BE2C (cell line): ENCODE measurements at regions not wholly inside any gene's neighbourhood (a gene's known extent, or its start where the extent isn't known, plus 50 kb on each side); places are given as distances from the start of the nearest gene placed in this dataset.
A peak's percentile ranks its signal among the peaks of the same experiment; 100 is the strongest.

Experiments used
- DNase-seq: peaks from one replicate; pipeline ENCODE4 v3.0.0-alpha.2; 2020
- H3K27me3 ChIP-seq: fragments of 250-450 bp; sonication (Bioruptor Pico); 2 replicates; pipeline ENCODE4 v1.5.1; 2020; ENCODE audit warnings: mild to moderate bottlenecking
- H3K36me3 ChIP-seq: fragments of 250-450 bp; sonication (Bioruptor Pico); 2 replicates; pipeline ENCODE4 v1.5.1; 2020; ENCODE audit warnings: mild to moderate bottlenecking
- H3K4me1 ChIP-seq: fragments of 250-450 bp; sonication (Bioruptor Pico); 2 replicates; pipeline ENCODE4 v1.5.1; 2020
- H3K4me3 ChIP-seq: 2 replicates; pipeline ENCODE4 v1.5.1; 2011; ENCODE audit warnings: low read depth, low read length
- H3K9me3 ChIP-seq: fragments of 250-450 bp; sonication (Bioruptor Pico); 2 replicates; pipeline ENCODE4 v1.5.1; 2020
- TF ChIP-seq, protein P1 (sequence below): IDR thresholded peaks from 2 replicates; pipeline ENCODE4 v1.5.1; 2012; ENCODE audit warnings: mild to moderate bottlenecking, low read depth, low read length

DNA sequence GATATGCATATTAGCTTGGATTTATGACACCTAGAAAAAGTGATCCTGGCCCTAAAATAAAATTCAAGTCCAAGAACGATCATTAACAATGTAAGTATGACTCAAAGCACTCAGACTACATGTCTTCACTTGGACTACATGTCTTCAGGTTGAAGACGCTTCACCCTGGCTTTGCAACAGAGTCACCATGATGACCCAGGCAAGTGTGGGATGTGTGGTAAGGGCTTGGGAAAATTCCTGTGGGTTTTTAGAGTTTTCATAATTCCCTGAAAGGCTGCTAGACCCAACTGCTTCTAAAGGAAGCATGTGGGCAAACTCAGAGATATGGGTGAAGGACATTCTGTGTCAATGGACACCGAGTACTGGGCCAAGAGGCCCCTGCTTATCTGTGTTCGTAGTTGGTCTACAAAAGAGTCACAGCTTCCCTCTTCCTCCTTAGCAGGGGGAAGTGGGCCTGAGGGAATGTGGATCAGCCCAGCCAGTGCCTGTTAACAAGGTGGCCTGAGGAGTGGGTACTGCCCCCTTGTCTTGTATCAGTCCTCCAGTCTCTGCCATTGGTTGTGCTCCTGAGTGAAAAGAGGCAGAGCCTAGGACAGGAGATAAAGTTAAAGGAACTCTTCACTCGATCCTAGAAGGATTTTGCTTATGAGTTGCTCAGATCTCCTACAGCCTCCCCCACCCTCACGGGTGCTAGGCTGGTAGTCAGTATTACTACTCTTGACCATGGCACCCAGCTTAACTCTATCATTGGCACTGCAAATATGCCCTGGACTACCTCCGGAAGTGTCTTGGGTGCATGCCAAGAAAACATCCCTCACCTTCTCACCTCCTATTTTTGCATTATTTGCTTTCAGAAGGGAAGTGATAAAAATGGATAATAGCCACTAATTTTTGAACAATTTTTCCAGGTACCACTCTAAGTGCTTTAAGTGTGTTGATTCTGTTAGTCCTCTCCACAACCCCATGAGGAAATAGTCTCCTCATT is 406.3 kb downstream of the COG6 start:
- no peaks in the 10 kb centered on the region for H3K27me3 ChIP-seq
- H3K36me3 ChIP-seq = no peaks in the 10 kb centered on the region
- peaks cover 4% of the 10 kb centered on the region for H3K4me1 ChIP-seq
- DNase-seq = no peak
- no peak overlapping the region for H3K4me3 ChIP-seq
- TF ChIP-seq, protein P1, sequence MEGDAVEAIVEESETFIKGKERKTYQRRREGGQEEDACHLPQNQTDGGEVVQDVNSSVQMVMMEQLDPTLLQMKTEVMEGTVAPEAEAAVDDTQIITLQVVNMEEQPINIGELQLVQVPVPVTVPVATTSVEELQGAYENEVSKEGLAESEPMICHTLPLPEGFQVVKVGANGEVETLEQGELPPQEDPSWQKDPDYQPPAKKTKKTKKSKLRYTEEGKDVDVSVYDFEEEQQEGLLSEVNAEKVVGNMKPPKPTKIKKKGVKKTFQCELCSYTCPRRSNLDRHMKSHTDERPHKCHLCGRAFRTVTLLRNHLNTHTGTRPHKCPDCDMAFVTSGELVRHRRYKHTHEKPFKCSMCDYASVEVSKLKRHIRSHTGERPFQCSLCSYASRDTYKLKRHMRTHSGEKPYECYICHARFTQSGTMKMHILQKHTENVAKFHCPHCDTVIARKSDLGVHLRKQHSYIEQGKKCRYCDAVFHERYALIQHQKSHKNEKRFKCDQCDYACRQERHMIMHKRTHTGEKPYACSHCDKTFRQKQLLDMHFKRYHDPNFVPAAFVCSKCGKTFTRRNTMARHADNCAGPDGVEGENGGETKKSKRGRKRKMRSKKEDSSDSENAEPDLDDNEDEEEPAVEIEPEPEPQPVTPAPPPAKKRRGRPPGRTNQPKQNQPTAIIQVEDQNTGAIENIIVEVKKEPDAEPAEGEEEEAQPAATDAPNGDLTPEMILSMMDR = no peak
- no peaks in the 10 kb centered on the region for H3K9me3 ChIP-seq

DNA sequence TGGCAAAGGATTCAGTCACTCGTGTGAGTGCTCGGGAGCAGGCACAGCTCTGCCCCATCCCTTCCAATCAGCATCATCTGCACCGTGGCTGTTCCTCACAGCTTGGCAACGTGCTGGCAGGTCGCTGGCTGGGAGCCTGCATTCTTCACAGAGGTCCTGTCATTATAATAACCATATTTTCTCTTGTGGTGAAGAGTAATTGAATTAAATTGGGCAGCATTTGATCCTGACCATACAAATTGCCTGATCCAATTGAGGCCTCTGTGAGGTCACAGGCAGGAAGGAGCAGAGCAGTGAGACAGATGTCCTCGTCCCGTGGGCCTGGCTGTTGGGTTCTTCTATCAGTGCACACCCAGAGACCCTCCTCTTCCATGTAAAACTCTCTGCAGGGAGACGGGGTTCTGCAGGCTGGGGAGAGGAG is 407.8 kb downstream of the COG6 start:
- TF ChIP-seq, protein P1 = no peak
- H3K27me3 ChIP-seq = no peaks in the 10 kb centered on the region
- H3K9me3 ChIP-seq = no peaks in the 10 kb centered on the region
- 0 out of 2 replicates have a peak overlapping the region, but pooled peaks have one; percentile 6 for H3K4me3 ChIP-seq
- DNase-seq = peak; percentile 62
- H3K36me3 ChIP-seq = no peaks in the 10 kb centered on the region
- peaks cover 4% of the 10 kb centered on the region for H3K4me1 ChIP-seq

DNA sequence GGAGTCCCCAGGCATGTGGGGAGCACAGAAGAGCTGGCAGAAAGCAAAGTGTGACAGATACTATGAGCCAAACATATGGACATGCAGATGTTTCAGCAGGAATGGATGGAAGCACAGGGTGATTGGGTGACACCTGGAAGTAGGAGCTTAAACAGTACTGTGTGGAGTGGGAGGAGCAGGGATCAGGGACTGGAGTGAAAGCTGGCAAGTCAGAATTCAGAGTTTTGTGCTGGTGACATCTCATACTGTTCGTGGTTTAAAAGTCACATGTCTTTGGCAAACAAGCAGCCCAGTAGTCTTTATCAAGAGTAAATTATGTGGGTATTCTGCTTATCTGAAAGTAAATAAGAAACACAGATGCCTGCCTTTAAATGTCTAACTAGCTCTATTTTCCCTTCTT is 408.2 kb downstream of the COG6 start:
- TF ChIP-seq, protein P1 = no peak

DNA sequence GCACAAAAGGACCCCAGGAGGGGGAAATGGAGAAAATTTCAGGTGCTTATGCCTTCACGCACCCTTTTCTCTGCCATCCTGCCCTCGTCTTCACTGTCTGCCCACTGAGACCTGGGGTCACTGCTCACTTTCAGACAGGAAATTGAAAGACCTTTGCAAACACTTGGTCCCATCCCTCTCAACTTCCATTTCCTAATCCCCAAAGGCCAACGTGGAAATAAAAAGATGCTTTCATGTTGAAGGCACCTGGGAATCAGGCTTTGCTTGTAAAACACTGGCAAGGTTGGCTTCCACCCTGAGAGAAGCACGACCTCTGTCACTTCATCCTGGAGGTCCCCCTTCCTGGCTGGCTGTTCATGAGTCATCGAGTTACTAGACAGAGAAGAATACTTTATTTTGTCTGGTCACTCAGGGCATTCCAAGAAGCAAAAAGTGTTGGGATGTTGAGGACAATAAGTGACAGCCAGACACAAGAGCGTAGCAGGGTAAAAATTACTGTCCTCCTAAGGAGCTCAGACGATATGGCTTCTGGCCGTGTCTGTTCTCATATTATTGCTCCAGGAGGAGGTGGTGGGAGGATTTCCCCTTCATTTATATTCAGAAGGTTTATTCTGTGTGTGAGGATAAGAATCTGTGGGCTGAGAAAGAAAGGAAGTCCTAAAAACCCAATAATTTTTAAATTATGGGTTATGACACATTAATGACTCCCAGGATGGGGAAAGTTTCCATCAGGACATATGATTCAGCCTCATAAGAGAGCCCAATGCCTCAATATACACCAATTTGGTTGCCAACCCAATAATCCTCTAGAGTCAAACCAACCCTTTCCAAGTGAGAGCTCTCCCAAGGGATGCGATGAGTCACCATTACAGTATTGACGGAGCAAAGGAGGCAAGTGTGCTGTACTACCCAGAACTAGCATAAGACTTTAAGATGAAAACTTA is 409.0 kb downstream of the COG6 start:
- DNase-seq = no peak
- H3K4me1 ChIP-seq = peaks cover 4% of the 10 kb centered on the region
- no peak overlapping the region for H3K4me3 ChIP-seq
- TF ChIP-seq, protein P1 = no peak
- H3K9me3 ChIP-seq = no peaks in the 10 kb centered on the region
- H3K36me3 ChIP-seq = no peaks in the 10 kb centered on the region
- no peaks in the 10 kb centered on the region for H3K27me3 ChIP-seq

More for the DNA sequence above, 408.2 kb downstream of the COG6 start:
- 0 out of 2 replicates have a peak overlapping the region, but pooled peaks have one; percentile 6 for H3K4me3 ChIP-seq
- peaks cover 4% of the 10 kb centered on the region for H3K4me1 ChIP-seq
- no peak for DNase-seq
- no peaks in the 10 kb centered on the region for H3K27me3 ChIP-seq
- no peaks in the 10 kb centered on the region for H3K9me3 ChIP-seq
- H3K36me3 ChIP-seq = no peaks in the 10 kb centered on the region

DNA sequence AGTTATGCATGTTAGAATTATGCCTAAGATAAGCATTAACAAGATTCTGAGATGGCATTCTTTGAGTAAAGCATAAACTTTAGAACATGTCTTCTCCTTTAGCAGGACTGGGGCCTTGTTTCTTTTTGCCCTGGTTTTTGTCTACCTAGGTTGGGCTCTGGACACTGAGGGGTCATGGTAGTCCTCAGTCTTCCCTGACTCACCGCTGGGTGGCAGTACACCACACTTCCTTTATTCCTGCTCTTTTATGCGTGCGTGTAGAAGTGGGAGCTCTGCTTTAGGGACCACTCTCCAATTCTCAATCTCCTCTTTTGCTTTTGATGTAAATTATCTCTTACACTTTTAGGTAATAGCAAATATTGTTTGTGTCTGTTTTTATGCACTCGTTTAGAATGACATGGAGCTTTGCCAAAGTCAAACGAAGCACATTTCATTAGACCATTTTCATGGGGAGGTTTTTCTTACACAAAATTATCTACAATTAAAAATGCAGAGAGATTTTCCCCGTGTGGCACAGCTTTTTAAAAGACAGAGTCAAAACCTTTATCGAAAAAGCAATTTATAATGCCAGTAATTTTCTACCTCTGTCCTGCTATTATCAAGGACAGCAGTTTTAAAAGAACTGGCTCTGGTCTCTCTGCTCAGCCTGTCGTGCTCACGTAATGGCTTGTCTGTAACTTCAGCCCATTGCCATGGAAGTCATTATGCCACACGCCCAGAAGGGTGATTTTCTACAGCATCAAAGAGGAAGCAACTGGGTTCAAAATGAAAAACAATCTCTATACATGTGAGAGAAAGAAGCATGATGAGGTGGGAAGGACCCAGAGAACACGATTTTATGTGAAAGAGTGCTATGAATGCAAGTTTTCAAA is 413.9 kb downstream of the COG6 start:
- TF ChIP-seq, protein P1 = peak; percentile 87
- no peaks in the 10 kb centered on the region for H3K36me3 ChIP-seq
- 0 out of 2 replicates have a peak, but pooled peaks cover 4% of the 10 kb centered on the region for H3K27me3 ChIP-seq
- DNase-seq = peak; percentile 68
- H3K9me3 ChIP-seq = no peaks in the 10 kb centered on the region
- no peak overlapping the region for H3K4me3 ChIP-seq
- no peaks in the 10 kb centered on the region for H3K4me1 ChIP-seq
